Gastroesophageal sphincter (tissue), 4 donors: ENCODE measurements at regions not wholly inside any gene's neighbourhood (a gene's known extent, or its start where the extent isn't known, plus 50 kb on each side); places are given as distances from the start of the nearest gene placed in this dataset.

Experiments
- ATAC-seq: fragments of 150-250 bp; one replicate; pipeline ENCODE4 v1.9.1; 2016; ENCODE audit warnings: mild to moderate bottlenecking, moderate library complexity
- H3K27ac ChIP-seq, 4 donors: fragments of 200-600 bp; sonication (generic) in 3 of 4; 1 replicate in 3 of 4; 2 replicates in 1 of 4; pipeline ENCODE4 v1.5.1; 2016 to 2019
- H3K27me3 ChIP-seq: fragments of 200-600 bp; sonication (generic); one replicate; pipeline ENCODE4 v1.5.1; 2019
- H3K36me3 ChIP-seq, 2 donors: fragments of 200-600 bp; sonication (generic); one replicate each; pipeline ENCODE4 v1.5.1; 2019; ENCODE audit warnings: control low read depth in 1 of 2
- H3K4me1 ChIP-seq, 3 donors: fragments of 200-600 bp; sonication (generic); 1 replicate in 2 of 3; 2 replicates in 1 of 3; pipeline ENCODE4 v1.5.1; 2016 to 2019; ENCODE audit warnings: control low read depth in 2 of 3
- H3K4me3 ChIP-seq, 2 donors: fragments of 200-600 bp; sonication (generic); one replicate each; pipeline ENCODE4 v1.5.1; 2019; ENCODE audit warnings: mild to moderate bottlenecking in 1 of 2, moderate library complexity in 1 of 2
- H3K9me3 ChIP-seq, 3 donors: fragments of 200-600 bp; sonication (generic); one replicate each; pipeline ENCODE4 v1.5.1; 2017 to 2019; ENCODE audit warnings: control low read depth in 2 of 3
- EP300 ChIP-seq: sonication (generic); formaldehyde crosslinking; IDR thresholded peaks from one replicate; pipeline ENCODE4 v1.6.1; 2017; ENCODE audit warnings: antibody characterized with exemption, mild to moderate bottlenecking
- POLR2A ChIP-seq, 2 donors: fragments of 450-650 bp; IDR thresholded peaks; one replicate each; pipeline ENCODE4 v1.6.1; 2017; ENCODE audit warnings: antibody characterized with exemption in 2 of 2, mild to moderate bottlenecking in 2 of 2, moderate library complexity in 1 of 2
- POLR2AphosphoS5 ChIP-seq: sonication (generic); formaldehyde crosslinking; IDR thresholded peaks from one replicate; pipeline ENCODE4 v1.6.1; 2017; ENCODE audit warnings: antibody characterized with exemption
- WGBS, 2 donors: methylation state at CpG; one replicate each; pipeline ENCODE4 v1.1.5; 2018; ENCODE audit warnings: low coverage in 1 of 2; 5-methylcytosine and 5-hydroxymethylcytosine counted together
- TF ChIP-seq, protein P1 (sequence below), 4 experiments: fragments of 200-600 bp in 2 of 4; fragments of 450-650 bp in 2 of 4; sonication (generic) in 1 of 4; IDR thresholded peaks; one replicate each; pipeline ENCODE4 v1.5.1; 2017 to 2019; ENCODE audit warnings: antibody characterized with exemption in 4 of 4, mild to moderate bottlenecking in 2 of 4, moderate library complexity in 2 of 4

DNA sequence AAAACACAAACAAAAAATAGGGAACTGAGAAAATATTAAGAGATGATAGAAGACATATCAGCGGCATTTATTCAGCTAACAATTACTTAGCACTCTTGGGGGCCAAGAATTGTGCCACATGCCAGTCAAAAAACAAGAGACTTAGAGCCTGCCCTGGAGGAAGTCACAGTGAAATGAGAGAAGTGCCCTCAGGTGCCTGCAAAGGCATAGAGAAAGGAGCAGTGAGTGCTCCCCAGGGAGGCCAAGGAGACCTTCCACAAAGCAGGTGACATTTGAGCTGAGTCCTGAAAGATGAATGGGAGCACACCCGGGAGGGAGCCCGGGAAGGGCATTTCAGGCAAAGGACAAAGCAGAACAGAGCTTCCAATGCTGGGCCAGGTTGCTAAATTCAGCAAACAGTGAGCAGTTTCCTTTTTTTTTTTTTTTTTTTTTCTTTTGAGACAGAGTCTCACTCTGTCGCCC, 184.7 kb upstream of the JARID2 start:
- TF ChIP-seq POLR2A (IDR thresholded peaks at IDR 0.05) (no peak), POLR2AphosphoS5 (no peak), EP300 (no peak)
- TF ChIP-seq, protein P1, sequence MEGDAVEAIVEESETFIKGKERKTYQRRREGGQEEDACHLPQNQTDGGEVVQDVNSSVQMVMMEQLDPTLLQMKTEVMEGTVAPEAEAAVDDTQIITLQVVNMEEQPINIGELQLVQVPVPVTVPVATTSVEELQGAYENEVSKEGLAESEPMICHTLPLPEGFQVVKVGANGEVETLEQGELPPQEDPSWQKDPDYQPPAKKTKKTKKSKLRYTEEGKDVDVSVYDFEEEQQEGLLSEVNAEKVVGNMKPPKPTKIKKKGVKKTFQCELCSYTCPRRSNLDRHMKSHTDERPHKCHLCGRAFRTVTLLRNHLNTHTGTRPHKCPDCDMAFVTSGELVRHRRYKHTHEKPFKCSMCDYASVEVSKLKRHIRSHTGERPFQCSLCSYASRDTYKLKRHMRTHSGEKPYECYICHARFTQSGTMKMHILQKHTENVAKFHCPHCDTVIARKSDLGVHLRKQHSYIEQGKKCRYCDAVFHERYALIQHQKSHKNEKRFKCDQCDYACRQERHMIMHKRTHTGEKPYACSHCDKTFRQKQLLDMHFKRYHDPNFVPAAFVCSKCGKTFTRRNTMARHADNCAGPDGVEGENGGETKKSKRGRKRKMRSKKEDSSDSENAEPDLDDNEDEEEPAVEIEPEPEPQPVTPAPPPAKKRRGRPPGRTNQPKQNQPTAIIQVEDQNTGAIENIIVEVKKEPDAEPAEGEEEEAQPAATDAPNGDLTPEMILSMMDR (IDR thresholded peaks at IDR 0.05), result no peak
- ATAC-seq, result no peak
- WGBS, 2 donors, result 44 to 59% methylated on average over 4 of the region's 4 CpGs
- no peaks in the 10 kb centered on the region for H3K36me3 ChIP-seq
- no peak overlapping the region for H3K27ac ChIP-seq
- H3K4me1 ChIP-seq, result no peaks in the 10 kb centered on the region
- no peak overlapping the region for H3K4me3 ChIP-seq
- H3K9me3 ChIP-seq, result no peaks in the 10 kb centered on the region
- H3K27me3 ChIP-seq, result no peaks in the 10 kb centered on the region

DNA sequence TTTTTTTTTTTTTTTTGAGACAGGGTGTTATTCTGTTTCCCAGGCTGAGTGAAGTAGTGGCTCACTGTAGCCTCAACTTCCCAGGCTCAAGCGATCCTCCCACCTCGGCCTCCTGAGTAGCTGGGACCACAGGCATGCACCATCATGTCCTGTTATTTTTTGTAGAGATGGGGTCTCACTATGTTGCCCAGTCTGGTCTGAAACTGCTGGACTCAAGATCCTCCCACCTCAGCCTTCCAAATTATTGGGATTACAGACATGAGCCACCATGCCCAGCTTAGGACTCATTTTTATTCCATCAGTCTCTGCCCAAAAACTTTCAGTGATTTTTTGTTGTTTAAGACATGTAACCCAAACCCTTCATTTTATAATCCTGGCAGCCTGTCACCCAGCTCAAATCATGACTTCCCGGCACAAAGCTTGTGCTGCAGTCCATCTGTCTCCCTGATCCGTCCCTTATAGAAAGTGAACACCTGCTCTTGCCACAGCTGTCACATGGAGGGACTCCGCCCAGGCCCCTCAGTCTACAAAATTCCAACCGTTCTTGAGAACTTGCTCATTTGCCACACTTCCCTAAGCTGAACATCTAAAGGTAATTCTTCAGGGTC, 183.9 kb upstream of the JARID2 start:
- H3K4me1 ChIP-seq, result no peaks in the 10 kb centered on the region
- TF ChIP-seq POLR2AphosphoS5, result no peak
- no peak for TF ChIP-seq EP300
- no peak for TF ChIP-seq POLR2A (IDR thresholded peaks at IDR 0.05)
- TF ChIP-seq, protein P1 (IDR thresholded peaks at IDR 0.05), result no peak
- no peak for ATAC-seq
- H3K4me3 ChIP-seq, result no peak overlapping the region
- H3K9me3 ChIP-seq, result no peaks in the 10 kb centered on the region
- no peaks in the 10 kb centered on the region for H3K27me3 ChIP-seq
- no peak overlapping the region for H3K27ac ChIP-seq
- no peaks in the 10 kb centered on the region for H3K36me3 ChIP-seq
- 92 to 93% methylated on average over 4 of the region's 6 CpGs for WGBS, 2 donors

DNA sequence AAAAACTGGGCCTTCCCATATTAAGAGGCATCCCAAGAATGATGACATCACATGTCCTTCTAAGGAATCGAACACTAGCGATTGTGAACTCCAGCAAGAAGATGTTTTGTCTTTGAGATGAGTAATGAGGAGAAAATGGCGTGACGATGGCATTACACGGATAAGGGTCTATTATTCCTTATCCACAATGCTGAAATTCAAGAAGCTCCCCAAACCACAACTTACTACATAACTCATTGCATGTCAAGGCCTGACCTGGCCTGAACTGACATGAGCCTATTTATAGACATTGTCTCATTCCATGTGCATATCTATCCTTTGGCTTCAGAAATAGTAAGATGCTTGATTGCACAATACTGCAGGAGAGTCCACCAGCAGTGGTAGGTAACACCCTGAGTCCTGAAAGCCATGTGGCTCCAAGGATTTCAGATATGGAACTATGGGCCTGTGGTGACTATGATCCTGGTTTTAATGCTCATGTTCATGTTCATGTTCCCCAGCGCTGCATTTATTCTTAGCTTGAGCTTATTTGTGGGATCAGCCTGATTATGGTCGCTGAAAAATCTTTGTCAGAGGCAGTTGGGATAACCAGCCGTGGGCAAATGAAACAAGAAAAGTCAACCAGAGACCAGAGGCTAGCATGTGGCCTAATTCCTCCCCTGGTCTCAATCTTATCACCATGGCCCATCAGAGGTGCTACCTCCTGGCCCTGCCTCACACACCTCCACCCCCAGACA, 183.2 kb upstream of the JARID2 start:
- TF ChIP-seq EP300, result no peak
- TF ChIP-seq, protein P1 (IDR thresholded peaks at IDR 0.05), result no peak
- no peak for TF ChIP-seq POLR2A (IDR thresholded peaks at IDR 0.05)
- TF ChIP-seq POLR2AphosphoS5, result no peak
- Histone ChIP-seq H3K27ac (no peak overlapping the region), H3K9me3 (no peaks in the 10 kb centered on the region), H3K4me3 (no peak overlapping the region), H3K27me3 (no peaks in the 10 kb centered on the region), H3K36me3 (no peaks in the 10 kb centered on the region), H3K4me1 (no peaks in the 10 kb centered on the region)
- 91 to 96% methylated on average over 6 to 8 of the region's 8 CpGs for WGBS, 2 donors
- ATAC-seq, result no peak

DNA sequence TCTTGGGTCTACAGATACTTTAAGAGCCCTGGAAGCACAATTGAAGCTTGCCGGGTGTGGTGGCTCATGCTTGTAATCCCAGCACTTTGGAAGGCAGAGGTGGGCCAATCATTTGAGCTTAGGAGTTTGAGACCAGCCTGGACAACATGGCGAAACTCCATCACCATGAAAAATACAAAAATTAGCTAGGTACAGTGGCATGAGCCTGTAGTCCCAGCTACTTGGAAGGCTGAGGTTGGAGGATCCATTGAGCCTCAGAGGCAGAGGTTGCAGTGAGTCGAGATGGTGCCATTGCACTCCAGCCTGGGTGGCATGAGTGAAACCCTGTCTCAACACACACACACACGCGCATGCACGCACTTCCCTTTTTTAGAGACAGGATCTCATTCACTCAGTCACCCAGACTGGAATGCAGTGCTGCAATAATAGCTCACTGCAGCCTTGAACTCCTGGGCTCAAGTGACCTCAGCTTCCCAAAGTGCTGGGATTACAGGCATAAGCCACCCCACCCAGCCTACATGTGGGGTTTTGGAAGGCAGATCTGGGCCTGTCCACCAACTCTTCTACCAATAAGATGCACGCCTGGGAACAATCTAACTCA, 182.5 kb upstream of the JARID2 start:
- peak; percentile 22 for ATAC-seq
- Histone ChIP-seq H3K9me3 (no peaks in the 10 kb centered on the region), H3K4me1 (no peaks in the 10 kb centered on the region), H3K27ac (no peak overlapping the region), H3K4me3 (no peak overlapping the region), H3K27me3 (no peaks in the 10 kb centered on the region), H3K36me3 (no peaks in the 10 kb centered on the region)
- WGBS, 2 donors, result 77 to 90% methylated on average over 1 to 2 of the region's 7 CpGs
- TF ChIP-seq POLR2A (IDR thresholded peaks at IDR 0.05) (no peak), EP300 (no peak)
- TF ChIP-seq, protein P1 (IDR thresholded peaks at IDR 0.05), result no peak
